ENCODE measurements at regions not wholly inside any gene's neighbourhood (a gene's known extent, or its start where the extent isn't known, plus 50 kb on each side); places are given as distances from the start of the nearest gene placed in this dataset.
"Not testable (repeated sequence)": the region's sequence is repeated elsewhere in the genome, so short reads cannot be mapped to it uniquely, and the experiment has no call there.

- Mint-ChIP-seq H3K4me1 (ENCODE audit: low read depth in 2 of 2) (peaks cover 12 to 15% of the 10 kb centered on the region in 2 donors), H3K27ac (no peak overlapping the region), H3K9me3 (no peaks in the 10 kb centered on the region), H3K36me3 (ENCODE audit: insufficient read depth) (peaks cover 7% of the 10 kb centered on the region), H3K27me3 (no peaks in the 10 kb centered on the region), H3K4me3 (no peak overlapping the region)
- ATAC-seq (replicated peaks): no peak
- no peak for DNase-seq
These were observed 192.5 kb upstream of the TPRG1 start for GRCh38 chr3:188979248-188979647.

DNA sequence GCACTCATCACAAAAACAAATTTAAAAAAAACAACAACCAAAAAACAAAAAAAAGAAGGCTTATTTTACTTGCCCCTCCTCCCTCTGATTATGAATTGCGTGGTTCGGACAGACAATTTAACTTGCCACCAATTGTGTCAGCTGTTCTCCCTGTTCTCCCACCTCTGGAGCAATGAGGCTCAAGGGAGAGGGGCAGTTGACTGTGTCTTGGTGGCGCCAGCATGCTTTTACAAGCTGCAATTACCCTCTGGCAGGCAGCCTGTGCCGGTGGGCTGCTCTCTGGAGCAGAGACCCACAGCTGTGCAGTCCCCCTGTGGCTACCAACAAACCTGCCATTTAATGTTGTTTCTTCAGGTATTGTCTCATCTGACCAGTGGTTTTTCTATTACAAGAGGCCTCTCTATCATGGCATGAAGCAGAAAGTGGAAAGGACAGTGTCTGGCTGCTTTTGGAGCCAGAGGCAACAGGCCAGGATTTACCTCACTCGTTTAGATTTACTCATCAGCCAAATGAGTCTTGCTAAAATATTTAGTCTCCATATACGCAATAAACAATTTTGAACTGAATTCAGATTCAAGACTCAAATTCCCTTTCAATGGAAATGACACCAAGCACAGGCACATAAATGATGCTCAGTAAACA is 192.0 kb upstream of the TPRG1 start:
- Mint-ChIP-seq H3K27me3 (no peaks in the 10 kb centered on the region), H3K4me3 (no peak overlapping the region), H3K4me1 (ENCODE audit: low read depth in 2 of 2) (peaks cover 9% of the 10 kb centered on the region in 2 donors), H3K27ac (no peak overlapping the region), H3K9me3 (no peaks in the 10 kb centered on the region), H3K36me3 (ENCODE audit: insufficient read depth) (peaks cover 7% of the 10 kb centered on the region)
- ATAC-seq (replicated peaks) (no peak), DNase-seq (no peak)

DNA sequence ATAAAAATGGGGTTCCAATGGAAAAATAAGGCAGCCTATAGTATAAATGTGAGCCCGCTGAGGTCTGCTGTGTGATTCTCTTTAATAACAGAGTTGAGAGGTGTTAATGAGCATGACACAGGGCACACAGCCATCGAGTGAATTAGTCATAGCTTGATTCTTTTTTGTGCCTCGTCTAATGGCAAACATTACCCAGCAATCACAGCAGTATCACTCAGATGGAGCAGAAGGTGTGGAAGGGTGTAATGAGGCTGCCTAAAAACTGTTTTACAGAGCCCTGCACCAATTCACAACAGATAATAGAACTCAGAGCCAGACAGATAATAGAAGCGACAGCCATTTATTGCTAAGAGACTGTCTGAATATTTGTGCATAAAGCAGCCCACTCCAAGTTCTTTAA is 178.6 kb upstream of the TPRG1 start:
- H3K36me3 Mint-ChIP-seq (ENCODE audit: insufficient read depth): no peaks in the 10 kb centered on the region
- H3K27me3 Mint-ChIP-seq: peaks cover 6 to 9% of the 10 kb centered on the region in 2 donors
- ATAC-seq (replicated peaks) (no peak), DNase-seq (no peak)
- peaks cover 0 to 3% of the 10 kb centered on the region in 2 donors for H3K4me1 Mint-ChIP-seq (ENCODE audit: low read depth in 2 of 2)
- H3K9me3 Mint-ChIP-seq: no peaks in the 10 kb centered on the region
- H3K27ac Mint-ChIP-seq: no peak overlapping the region
- no peak overlapping the region for H3K4me3 Mint-ChIP-seq

DNA sequence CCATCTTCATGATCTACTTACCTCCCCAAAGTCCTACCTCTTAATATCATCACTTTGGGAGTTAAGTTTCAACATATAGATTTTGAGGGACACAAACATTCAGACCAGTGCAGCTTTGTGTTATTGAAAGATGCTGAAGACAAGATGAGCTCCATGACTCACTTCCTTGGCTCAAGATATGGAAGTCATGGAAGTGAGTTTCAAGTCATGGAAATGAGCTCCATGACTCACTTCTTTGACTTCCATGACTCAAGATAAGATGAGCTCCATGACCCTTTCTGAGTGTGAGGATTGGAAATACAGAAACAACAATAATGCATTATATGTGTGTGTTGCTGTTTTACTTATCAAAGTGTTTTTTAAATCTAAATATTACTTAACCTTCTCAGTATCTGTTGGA is 170.2 kb upstream of the TPRG1 start:
- ATAC-seq (replicated peaks) (no peak), DNase-seq (no peak)
- Mint-ChIP-seq H3K36me3 (ENCODE audit: insufficient read depth) (no peaks in the 10 kb centered on the region), H3K27me3 (peaks cover 0 to under 1% of the 10 kb centered on the region in 2 donors), H3K27ac (no peak overlapping the region), H3K4me3 (no peak overlapping the region), H3K4me1 (ENCODE audit: low read depth in 2 of 2) (no peaks in the 10 kb centered on the region), H3K9me3 (no peaks in the 10 kb centered on the region)

- no peaks in the 10 kb centered on the region for H3K4me1 Mint-ChIP-seq (ENCODE audit: low read depth in 2 of 2)
These were observed 168.4 kb upstream of the TPRG1 start for GRCh38 chr3:189003410-189003809.

GRCh38 chr3:189013224-189013888 is 158.4 kb upstream of the TPRG1 start:
- Mint-ChIP-seq H3K9me3 (peaks cover 2 to 8% of the 10 kb centered on the region in 2 donors), H3K4me1 (ENCODE audit: low read depth in 2 of 2) (peaks cover 3 to 7% of the 10 kb centered on the region in 2 donors), H3K36me3 (ENCODE audit: insufficient read depth) (no peaks in the 10 kb centered on the region), H3K27ac (peak overlapping the region in 1 of 2 donors; percentile 2), H3K27me3 (no peaks in the 10 kb centered on the region), H3K4me3 (no peak overlapping the region)
- ATAC-seq (replicated peaks): no peak
- DNase-seq: no peak

More at GRCh38 chr3:189003410-189003809, 168.4 kb upstream of the TPRG1 start:
- Mint-ChIP-seq H3K36me3 (ENCODE audit: insufficient read depth) (no peaks in the 10 kb centered on the region), H3K4me3 (no peak overlapping the region), H3K27ac (no peak overlapping the region), H3K27me3 (no peaks in the 10 kb centered on the region), H3K9me3 (no peaks in the 10 kb centered on the region)
- ATAC-seq (replicated peaks) (no peak), DNase-seq (no peak)

- Mint-ChIP-seq H3K27me3 (no peaks in the 10 kb centered on the region), H3K4me3 (no peak overlapping the region), H3K27ac (peak overlapping the region in 1 of 2 donors; percentile 3), H3K9me3 (peaks cover 2 to 8% of the 10 kb centered on the region in 2 donors), H3K36me3 (ENCODE audit: insufficient read depth) (no peaks in the 10 kb centered on the region), H3K4me1 (ENCODE audit: low read depth in 2 of 2) (peaks cover 3 to 7% of the 10 kb centered on the region in 2 donors)
- no peak for ATAC-seq (replicated peaks)
- DNase-seq: no peak
These were observed 157.2 kb upstream of the TPRG1 start for GRCh38 chr3:189014526-189014925.

GRCh38 chr3:189022576-189023466 is 148.9 kb upstream of the TPRG1 start:
- H3K36me3 Mint-ChIP-seq (ENCODE audit: insufficient read depth); H3K4me1 Mint-ChIP-seq (ENCODE audit: low read depth in 2 of 2); H3K27ac Mint-ChIP-seq; H3K9me3 Mint-ChIP-seq: not testable (repeated sequence)
- Mint-ChIP-seq H3K27me3 (peaks cover 6 to 36% of the 10 kb centered on the region in 2 donors), H3K4me3 (peak overlapping the region in 1 of 2 donors; percentile 59)
- ATAC-seq (replicated peaks) (peak; percentile 16), DNase-seq (peak in 2 of 3 experiments; percentile 9 to 11)

- DNase-seq: no peak
- Mint-ChIP-seq H3K4me1 (ENCODE audit: low read depth in 2 of 2) (no peaks in the 10 kb centered on the region), H3K27ac (no peak overlapping the region), H3K36me3 (ENCODE audit: insufficient read depth) (no peaks in the 10 kb centered on the region), H3K4me3 (no peak overlapping the region), H3K27me3 (peaks cover 6 to 47% of the 10 kb centered on the region in 2 donors), H3K9me3 (no peaks in the 10 kb centered on the region)
- no peak for ATAC-seq (replicated peaks)
These were observed 145.9 kb upstream of the TPRG1 start for GRCh38 chr3:189025866-189026265.

DNA sequence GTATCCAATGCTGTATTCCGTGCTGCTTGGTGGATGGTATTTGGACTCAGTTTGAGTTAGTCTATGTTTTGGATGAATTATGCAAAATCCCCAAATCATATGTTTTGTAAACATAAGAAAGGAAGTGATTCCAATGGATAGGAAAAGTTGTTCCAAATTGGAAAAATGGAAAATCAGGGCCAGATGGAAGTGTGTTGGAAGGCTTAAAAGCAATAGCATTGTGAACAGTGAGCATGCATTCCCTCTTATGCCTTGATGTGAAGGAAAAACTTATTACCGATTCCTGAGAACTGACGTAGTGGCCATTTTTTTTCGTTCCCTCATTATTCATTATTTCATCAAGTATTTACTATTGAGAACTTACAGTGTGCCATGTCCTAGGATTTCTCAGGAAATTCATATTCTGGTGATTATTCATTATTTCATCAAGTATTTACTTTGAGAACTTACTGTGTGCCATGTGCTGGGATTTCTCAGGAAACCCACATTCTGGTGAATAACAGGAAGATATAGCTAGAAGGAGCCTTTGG is 144.1 kb upstream of the TPRG1 start:
- H3K9me3 Mint-ChIP-seq: no peaks in the 10 kb centered on the region
- DNase-seq: no peak
- H3K4me3 Mint-ChIP-seq: no peak overlapping the region
- ATAC-seq (replicated peaks): no peak
- H3K27me3 Mint-ChIP-seq: peaks cover 6 to 46% of the 10 kb centered on the region in 2 donors
- H3K36me3 Mint-ChIP-seq (ENCODE audit: insufficient read depth): no peaks in the 10 kb centered on the region
- H3K4me1 Mint-ChIP-seq (ENCODE audit: low read depth in 2 of 2): no peaks in the 10 kb centered on the region
- H3K27ac Mint-ChIP-seq: no peak overlapping the region

- H3K27me3 Mint-ChIP-seq: no peaks in the 10 kb centered on the region
- no peaks in the 10 kb centered on the region for H3K9me3 Mint-ChIP-seq
- no peak overlapping the region for H3K27ac Mint-ChIP-seq
- H3K4me1 Mint-ChIP-seq (ENCODE audit: low read depth in 2 of 2): peaks cover 0 to 9% of the 10 kb centered on the region in 2 donors
- ATAC-seq (replicated peaks) (no peak), DNase-seq (no peak)
- H3K4me3 Mint-ChIP-seq: no peak overlapping the region
- H3K36me3 Mint-ChIP-seq (ENCODE audit: insufficient read depth): no peaks in the 10 kb centered on the region
These were observed 132.7 kb upstream of the TPRG1 start for GRCh38 chr3:189038773-189039745.

DNA sequence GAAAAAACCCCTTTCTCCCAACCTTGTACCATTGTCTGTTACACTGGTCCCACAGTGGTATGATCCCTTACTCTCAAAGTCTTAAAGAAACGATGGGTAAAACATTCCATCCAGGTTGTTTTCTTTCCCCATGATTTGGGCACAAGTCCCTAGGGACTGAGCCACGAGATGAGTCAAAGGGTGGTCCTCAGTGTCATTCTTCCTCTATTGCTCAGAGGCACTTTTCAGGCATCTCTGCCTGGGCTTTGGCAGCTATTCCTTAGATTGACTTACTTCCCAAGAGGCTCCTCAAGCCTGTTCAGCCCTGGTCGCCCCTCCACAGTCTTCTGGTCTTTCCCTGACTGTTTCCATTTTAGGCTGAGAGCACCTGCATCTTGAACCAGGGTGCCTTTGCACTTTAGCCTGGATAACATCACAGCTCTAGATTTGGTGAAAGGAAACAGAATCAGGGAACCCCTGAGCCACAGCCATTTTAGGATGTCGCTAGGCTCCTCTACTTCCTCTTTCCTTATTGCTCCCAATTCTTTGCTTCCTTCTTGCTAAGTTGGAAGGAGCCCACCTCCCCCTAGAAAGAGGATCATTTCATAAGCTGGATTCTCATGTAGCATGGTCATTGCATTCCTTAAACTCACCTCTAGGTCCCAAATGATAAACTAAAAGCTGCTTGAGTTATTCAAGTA is 131.0 kb upstream of the TPRG1 start:
- H3K27ac Mint-ChIP-seq: peak overlapping the region in 1 of 2 donors; percentile 75

More for the DNA sequence above, 131.0 kb upstream of the TPRG1 start:
- no peak for DNase-seq
- no peak for ATAC-seq (replicated peaks)
- Mint-ChIP-seq H3K9me3 (no peaks in the 10 kb centered on the region), H3K4me3 (no peak overlapping the region), H3K4me1 (ENCODE audit: low read depth in 2 of 2) (peaks cover 0 to 9% of the 10 kb centered on the region in 2 donors), H3K36me3 (ENCODE audit: insufficient read depth) (no peaks in the 10 kb centered on the region), H3K27me3 (no peaks in the 10 kb centered on the region)
